ENCODE measurements at regions not wholly inside any gene's neighbourhood (a gene's known extent, or its start where the extent isn't known, plus 50 kb on each side); places are given as distances from the start of the nearest gene placed in this dataset.
"Not testable (repeated sequence)": the region's sequence is repeated elsewhere in the genome, so short reads cannot be mapped to it uniquely, and the experiment has no call there.

GRCh38 chr21:9592591-9592990 lies 928.8 kb upstream of the TPTE start:
- TF ChIP-seq POLR2A, CTCF (IDR thresholded peaks at IDR 0.05): not testable (repeated sequence)
